GM18520 (cell line): ENCODE measurements at regions not wholly inside any gene's neighbourhood (a gene's known extent, or its start where the extent isn't known, plus 50 kb on each side); places are given as distances from the start of the nearest gene placed in this dataset.
"Not testable (repeated sequence)": the region's sequence is repeated elsewhere in the genome, so short reads cannot be mapped to it uniquely, and the experiment has no call there.

ENCODE experiments used
- ATAC-seq: cut with Tn5 transposase; IDR thresholded peaks from one replicate; pipeline ENCODE4 v1.9.1; 2021; ENCODE audit not compliant: unreplicated experiment

DNA sequence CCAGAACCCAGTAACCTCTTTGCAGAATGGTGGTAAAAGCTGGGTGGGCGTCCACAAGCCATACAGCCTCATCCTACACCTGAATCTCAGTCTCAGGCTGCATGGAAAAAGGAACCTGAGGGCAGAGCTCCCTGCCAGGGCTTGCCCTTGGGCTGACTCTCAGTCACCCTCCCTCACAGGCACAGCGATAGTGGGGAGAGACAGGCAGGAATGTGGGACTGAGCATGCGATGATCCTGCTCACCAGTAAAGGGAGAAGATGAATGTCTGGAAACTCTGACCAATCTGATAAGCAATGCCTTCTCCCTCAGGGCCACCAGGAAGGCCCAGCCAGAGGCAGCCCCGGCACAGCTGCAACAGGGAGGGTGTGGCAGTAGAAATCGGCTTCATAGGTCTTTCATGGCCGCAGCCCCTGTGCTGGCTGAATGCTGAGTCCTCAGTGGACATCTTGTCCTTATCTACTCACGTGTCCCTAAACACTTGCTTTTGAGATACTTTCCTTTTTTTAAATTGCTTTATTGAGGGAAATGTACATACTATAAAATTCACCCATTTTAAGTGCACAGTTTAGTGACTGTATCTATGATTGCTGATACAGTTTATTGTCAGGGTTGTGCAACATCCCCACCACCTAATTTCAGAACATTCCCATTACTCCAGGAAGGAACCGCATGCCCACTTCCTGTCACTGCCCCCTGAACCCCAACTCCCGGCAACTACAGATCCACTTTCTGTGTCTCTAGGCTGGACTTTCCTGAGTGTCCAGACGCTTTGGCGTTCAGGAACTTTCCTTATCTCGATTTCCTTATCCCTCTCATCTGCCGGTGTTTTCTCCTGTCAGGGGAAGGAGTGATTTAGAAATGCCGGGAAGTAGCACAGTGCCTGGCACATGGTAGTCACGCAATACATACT lies 258.1 kb downstream of the PCNX1 start:
- no peak for ATAC-seq

DNA sequence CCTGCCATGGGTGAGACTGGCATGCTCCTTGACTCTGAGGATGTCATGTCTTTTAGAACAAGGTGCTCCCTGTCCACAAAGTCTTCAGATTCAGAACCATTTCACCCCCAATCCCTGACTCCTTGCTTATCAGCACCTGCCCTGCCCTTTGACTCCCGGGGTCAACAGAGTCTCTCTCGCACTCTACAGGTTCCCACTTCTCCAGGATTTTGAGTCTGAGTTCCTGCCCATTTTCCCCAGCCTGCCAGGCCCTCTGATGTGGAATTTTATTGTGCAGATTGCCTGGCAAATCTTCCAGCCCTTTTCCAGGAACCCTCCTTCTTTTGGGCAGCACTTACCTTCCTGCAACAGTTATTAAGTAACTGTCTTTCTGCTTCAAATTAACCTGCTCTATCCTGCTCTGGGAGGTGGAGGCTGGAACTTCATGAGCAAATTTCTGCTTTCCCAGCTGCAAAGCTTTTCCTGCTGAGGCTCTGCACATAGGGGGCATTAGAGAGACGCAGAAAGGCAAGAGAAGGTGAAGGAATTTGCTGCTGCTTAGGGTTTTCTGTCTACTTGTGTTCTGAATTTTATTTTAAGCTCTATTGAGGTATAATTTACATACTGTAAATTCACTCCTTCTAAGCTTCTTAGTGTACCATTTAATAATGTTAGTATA lies 259.1 kb downstream of the PCNX1 start:
- ATAC-seq = no peak

- ATAC-seq = not testable (repeated sequence)
These were observed 260.2 kb downstream of the PCNX1 start for GRCh38 chr14:71167325-71167950.

- ATAC-seq = not testable (repeated sequence)
These were observed 260.9 kb downstream of the PCNX1 start for GRCh38 chr14:71168161-71168560.

GRCh38 chr14:71168564-71169427 lies 261.5 kb downstream of the PCNX1 start:
- no peak for ATAC-seq

GRCh38 chr14:71169861-71170260 lies 262.6 kb downstream of the PCNX1 start:
- no peak for ATAC-seq

- ATAC-seq = no peak
These were observed 268.2 kb downstream of the PCNX1 start for GRCh38 chr14:71175491-71175890.

GRCh38 chr14:71179066-71179465 lies 271.8 kb downstream of the PCNX1 start:
- ATAC-seq = no peak

- ATAC-seq = no peak
These were observed 273.1 kb downstream of the PCNX1 start for GRCh38 chr14:71180397-71180796.

DNA sequence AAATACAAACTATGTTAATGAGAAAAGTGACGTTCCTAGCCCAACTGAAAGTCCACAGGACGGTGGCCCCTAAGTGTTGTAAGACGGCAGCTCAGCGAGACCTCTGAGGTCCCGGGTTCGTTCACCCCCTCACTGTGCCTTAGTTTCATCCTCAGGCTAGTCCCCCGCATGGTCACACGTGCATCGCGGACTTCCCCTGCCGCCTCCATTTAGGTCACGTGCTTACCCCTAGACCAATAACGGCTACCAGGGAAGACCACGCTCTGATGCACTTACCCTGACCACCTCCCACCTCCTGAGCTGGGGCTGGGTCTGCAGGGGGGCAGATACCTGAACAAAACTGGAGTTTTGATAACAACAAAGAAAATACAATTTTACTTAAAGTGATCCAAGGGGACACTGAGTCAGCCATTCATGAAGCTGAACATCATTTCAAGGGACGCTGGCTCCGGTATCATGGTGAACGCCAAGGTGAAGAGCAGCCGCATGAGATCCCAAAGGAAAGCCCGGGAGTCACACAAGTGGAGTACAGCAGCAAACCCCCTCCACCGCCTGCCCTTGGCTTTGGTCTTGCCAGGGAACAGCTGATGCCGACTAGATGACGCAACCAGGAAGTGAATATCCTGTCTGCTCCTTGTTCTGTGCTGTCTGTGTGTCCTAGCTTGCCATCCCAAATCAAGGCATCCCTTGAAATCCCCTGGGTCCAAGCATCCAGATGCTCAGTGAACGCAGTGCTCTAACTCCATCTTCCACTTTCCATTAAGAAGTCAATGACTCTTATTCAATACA lies 274.1 kb downstream of the PCNX1 start:
- no peak for ATAC-seq

GRCh38 chr14:71183876-71184689 lies 276.8 kb downstream of the PCNX1 start:
- ATAC-seq = no peak

DNA sequence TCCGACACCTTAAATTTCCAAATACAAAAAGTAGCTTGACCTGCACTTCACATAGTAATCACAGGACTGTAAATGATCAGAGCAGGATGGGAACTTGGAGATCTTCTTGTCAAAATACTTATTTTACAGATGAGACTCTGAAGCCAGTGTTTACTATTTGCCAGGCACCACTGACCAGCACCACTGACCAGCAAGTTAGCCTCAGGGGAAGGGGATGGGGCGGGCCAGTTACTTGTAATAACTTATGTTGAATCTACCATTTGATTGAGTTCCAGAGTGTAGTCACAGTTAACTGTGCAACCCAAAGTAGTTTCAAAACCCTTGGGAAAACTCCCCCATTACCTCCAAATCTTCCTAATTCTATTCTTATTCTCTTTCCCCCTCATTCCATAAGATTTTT lies 278.4 kb downstream of the PCNX1 start:
- no peak for ATAC-seq

GRCh38 chr14:71187633-71188356 lies 280.5 kb downstream of the PCNX1 start:
- no peak for ATAC-seq

- no peak for ATAC-seq
These were observed 283.6 kb downstream of the PCNX1 start for GRCh38 chr14:71190770-71191374.

DNA sequence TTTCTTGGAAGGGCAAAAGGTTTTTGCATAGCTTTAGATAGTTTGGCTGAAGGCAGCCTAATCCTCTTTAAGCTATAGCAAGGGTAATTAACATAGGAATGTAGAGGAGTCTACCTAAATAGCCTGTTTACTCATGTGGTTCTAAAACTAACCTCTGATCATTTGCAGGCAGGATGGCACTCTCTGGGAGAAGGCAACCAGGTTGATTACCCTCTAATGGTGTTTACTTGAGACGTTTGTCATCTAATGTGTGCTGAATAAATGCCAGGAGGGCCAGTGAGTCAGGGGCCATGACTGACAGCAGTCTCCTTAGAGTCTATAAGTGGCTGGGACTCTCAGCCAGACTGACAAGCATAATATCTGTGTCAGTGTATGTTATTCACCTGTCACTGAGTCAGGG lies 286.4 kb downstream of the PCNX1 start:
- no peak for ATAC-seq

DNA sequence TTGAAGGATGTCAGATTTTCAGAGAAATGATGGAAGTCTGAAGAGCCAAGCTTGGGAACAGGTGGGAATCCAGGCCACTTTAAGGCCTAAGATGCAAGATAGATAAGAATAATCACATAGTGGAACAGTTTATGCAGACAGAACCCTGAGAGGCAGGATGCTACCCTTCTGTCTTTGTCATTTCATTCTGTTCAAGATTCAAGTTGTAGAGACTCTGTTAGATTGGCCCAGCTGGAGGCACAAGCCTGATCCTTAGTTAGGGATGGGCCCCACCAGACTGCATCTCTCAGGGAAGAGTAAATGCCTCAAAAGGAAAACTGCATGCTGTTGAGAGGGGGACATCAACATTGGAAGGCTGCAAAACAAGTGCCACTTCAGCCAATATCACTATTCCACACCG lies 287.0 kb downstream of the PCNX1 start:
- no peak for ATAC-seq

DNA sequence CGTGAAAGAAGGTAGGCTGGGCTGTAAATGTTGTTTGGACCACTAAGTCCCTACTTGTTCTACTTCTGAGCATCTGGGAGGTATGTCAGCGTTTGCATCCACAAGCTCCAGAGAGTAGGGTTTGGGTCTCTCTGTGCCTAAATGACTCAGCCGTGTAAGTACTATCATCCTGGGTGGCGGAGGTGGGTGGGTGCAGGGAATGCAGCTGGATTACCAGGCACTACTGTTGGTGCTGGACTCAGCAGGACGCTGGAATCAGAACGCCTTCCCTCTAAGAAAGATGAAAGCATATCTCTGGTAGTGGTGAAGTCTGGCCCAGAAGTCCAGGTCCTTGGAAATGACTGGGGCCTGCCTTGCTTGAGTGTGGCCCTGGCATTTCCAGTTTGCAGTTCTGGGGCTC lies 289.7 kb downstream of the PCNX1 start:
- no peak for ATAC-seq

DNA sequence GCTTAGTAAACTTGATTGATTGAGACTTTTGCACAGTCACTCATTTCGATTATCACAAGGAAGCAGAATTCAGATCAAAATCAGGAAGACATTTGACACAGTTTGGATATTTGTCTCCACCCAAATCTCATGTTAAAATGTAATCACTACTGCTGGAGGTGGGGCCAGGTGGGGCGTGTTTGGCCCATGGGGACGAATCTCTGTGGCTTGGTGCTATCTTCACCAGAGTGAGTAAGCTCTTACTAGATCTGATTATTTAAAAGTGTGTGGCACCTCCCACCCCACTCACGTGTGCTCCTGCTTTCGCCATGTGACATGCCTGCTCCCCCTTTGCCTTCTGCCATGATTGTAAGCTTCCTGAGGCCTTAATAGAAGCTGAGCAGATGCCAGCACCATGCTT lies 291.4 kb downstream of the PCNX1 start:
- no peak for ATAC-seq
